DND-41 (cell line): ENCODE measurements at regions not wholly inside any gene's neighbourhood (a gene's known extent, or its start where the extent isn't known, plus 50 kb on each side); places are given as distances from the start of the nearest gene placed in this dataset.

Source experiments
- ATAC-seq: fragments of 200-7000 bp; cut with Tn5 transposase; 3 replicates; pipeline ENCODE4 v1.9.1; 2021; ENCODE audit warnings: low read depth; ENCODE audit not compliant: insufficient read depth
- DNase-seq: peaks from one replicate; pipeline ENCODE4 v3.0.0-alpha.2; 2020
- H2AFZ ChIP-seq: 2 replicates; pipeline ENCODE4 v1.6.0; 2012; ENCODE audit warnings: low read depth, low read length
- H3K27ac ChIP-seq: 2 replicates; pipeline ENCODE4 v1.5.1; 2012; ENCODE audit warnings: low read length, inconsistent platforms
- H3K27me3 ChIP-seq: fragments of 200-600 bp; sonication (generic); 2 replicates; pipeline ENCODE4 v1.6.0; 2012; ENCODE audit warnings: low read length, mild to moderate bottlenecking, inconsistent platforms; ENCODE audit not compliant: insufficient read depth, poor library complexity
- H3K36me3 ChIP-seq: 2 replicates; pipeline ENCODE4 v1.5.1; 2012; ENCODE audit warnings: low read length, inconsistent platforms; ENCODE audit not compliant: insufficient read depth
- H3K4me1 ChIP-seq: 2 replicates; pipeline ENCODE4 v1.5.1; 2012; ENCODE audit warnings: mild to moderate bottlenecking, low read length; ENCODE audit not compliant: insufficient read depth
- H3K4me2 ChIP-seq: 2 replicates; pipeline ENCODE4 v1.6.0; 2012; ENCODE audit warnings: mild to moderate bottlenecking, moderate library complexity, low read length, inconsistent platforms; ENCODE audit not compliant: insufficient read depth
- H3K4me3 ChIP-seq, 2 experiments: fragments of 200-600 bp in 1 of 2; shearing (Covaris generic) in 1 of 2; 2 replicates each; pipeline ENCODE4 v1.5.1; 2012 to 2016; ENCODE audit warnings: inconsistent platforms in 2 of 2, low read length in 2 of 2, mild to moderate bottlenecking in 2 of 2, low read depth in 1 of 2, moderate library complexity in 1 of 2
- H3K79me2 ChIP-seq: 2 replicates; pipeline ENCODE4 v1.6.0; 2012; ENCODE audit warnings: low read length, inconsistent platforms; ENCODE audit not compliant: insufficient read depth
- H3K9ac ChIP-seq: 2 replicates; pipeline ENCODE4 v1.6.0; 2012; ENCODE audit warnings: low read depth, mild to moderate bottlenecking, inconsistent platforms, low read length, moderate library complexity
- H3K9me3 ChIP-seq: 2 replicates; pipeline ENCODE4 v1.5.1; 2012; ENCODE audit warnings: low read length, moderate library complexity, mild to moderate bottlenecking, inconsistent platforms; ENCODE audit not compliant: insufficient read depth, severe bottlenecking
- H4K20me1 ChIP-seq: 2 replicates; pipeline ENCODE4 v1.6.0; 2012; ENCODE audit warnings: low read length; ENCODE audit not compliant: insufficient read depth
- EZH2 ChIP-seq: IDR thresholded peaks from 3 replicates; pipeline ENCODE4 v1.6.1; 2012; ENCODE audit warnings: borderline replicate concordance, low read depth, mild to moderate bottlenecking, moderate library complexity, low read length, inconsistent platforms; ENCODE audit not compliant: severe bottlenecking
- TF ChIP-seq, protein P1 (sequence below): IDR thresholded peaks from 2 replicates; pipeline ENCODE4 v1.5.1; 2012; ENCODE audit warnings: borderline replicate concordance, low read length, moderate library complexity, mild to moderate bottlenecking; ENCODE audit not compliant: poor library complexity, severe bottlenecking; ENCODE audit errors: extremely low read depth

DNA sequence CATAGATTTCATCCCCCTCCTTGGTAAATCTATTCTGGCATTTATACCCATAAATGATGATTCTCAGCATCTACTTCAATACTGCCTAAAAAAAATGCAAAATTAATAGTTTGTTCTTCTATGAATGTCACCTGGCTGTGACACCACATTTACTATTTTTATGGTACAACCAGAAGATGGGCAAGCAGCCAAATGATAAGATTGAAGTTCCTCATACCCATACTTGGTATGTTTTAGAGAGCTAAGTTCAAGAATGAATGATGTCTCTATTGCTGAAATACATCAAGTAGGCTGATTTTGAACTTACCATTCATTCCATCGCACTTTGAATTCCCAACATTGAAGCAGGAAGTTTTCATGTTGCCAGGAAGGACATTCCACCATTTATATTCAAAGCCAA, 134.2 kb downstream of the ELAPOR2 start:
- no peak overlapping the region for H3K27ac ChIP-seq
- no peak overlapping the region for H3K4me3 ChIP-seq
- no peak for TF ChIP-seq EZH2
- TF ChIP-seq, protein P1, sequence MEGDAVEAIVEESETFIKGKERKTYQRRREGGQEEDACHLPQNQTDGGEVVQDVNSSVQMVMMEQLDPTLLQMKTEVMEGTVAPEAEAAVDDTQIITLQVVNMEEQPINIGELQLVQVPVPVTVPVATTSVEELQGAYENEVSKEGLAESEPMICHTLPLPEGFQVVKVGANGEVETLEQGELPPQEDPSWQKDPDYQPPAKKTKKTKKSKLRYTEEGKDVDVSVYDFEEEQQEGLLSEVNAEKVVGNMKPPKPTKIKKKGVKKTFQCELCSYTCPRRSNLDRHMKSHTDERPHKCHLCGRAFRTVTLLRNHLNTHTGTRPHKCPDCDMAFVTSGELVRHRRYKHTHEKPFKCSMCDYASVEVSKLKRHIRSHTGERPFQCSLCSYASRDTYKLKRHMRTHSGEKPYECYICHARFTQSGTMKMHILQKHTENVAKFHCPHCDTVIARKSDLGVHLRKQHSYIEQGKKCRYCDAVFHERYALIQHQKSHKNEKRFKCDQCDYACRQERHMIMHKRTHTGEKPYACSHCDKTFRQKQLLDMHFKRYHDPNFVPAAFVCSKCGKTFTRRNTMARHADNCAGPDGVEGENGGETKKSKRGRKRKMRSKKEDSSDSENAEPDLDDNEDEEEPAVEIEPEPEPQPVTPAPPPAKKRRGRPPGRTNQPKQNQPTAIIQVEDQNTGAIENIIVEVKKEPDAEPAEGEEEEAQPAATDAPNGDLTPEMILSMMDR: no peak
- no peak for ATAC-seq
- no peaks in the 10 kb centered on the region for H3K79me2 ChIP-seq
- H3K9ac ChIP-seq: no peak overlapping the region
- H2AFZ ChIP-seq: no peak overlapping the region
- no peak for DNase-seq
- H3K4me2 ChIP-seq: no peak overlapping the region
- no peaks in the 10 kb centered on the region for H3K36me3 ChIP-seq
- H3K27me3 ChIP-seq: peaks cover 9% of the 10 kb centered on the region
- H4K20me1 ChIP-seq: no peaks in the 10 kb centered on the region
- no peaks in the 10 kb centered on the region for H3K4me1 ChIP-seq
- no peaks in the 10 kb centered on the region for H3K9me3 ChIP-seq

DNA sequence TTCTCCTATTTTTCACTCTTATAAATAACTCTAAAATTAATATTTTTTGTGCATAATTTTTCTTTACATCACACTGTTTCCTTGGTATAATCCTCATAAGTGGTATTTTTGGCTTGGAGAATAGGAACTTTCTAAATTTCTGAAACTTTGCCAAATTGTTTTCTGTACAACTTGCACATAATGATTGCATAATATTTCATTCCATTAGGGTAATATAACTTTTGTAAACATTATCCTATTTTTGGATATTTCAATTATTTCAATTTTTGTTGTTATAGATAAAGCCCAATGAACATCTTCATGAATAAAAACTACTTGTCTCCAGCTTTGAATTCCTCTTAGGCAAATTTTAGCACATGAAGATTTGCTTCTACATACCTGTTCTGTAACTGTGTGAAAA, 135.9 kb downstream of the ELAPOR2 start:
- ATAC-seq: no peak

DNA sequence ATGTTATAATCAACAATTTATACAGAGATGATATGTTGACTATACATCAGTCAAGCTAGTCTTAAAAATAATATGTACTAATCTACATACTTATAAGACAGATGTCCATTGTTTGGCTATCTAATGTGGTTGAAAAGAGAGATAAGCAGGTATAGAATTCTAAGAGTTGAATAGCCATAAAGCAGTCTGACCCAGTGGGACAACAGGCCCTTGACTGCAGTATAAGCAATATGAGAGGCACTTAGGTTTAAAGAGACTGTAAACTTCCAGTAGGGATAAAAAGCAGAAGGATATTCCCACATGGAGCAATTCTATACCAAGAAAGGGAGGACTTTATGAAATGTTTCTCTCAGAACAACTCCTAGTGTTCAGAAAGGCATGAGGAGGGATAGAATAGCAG, 139.3 kb downstream of the ELAPOR2 start:
- ATAC-seq (no peak), DNase-seq (no peak)
- Histone ChIP-seq H3K4me1 (no peaks in the 10 kb centered on the region), H3K27ac (no peak overlapping the region), H3K4me2 (no peak overlapping the region), H3K4me3 (no peak overlapping the region), H3K36me3 (no peaks in the 10 kb centered on the region), H3K9ac (no peak overlapping the region), H4K20me1 (no peaks in the 10 kb centered on the region), H2AFZ (no peak overlapping the region), H3K79me2 (no peaks in the 10 kb centered on the region), H3K9me3 (no peaks in the 10 kb centered on the region), H3K27me3 (peaks cover 8% of the 10 kb centered on the region)
- TF ChIP-seq EZH2: no peak
- TF ChIP-seq, protein P1: no peak

More for the DNA sequence above, 135.9 kb downstream of the ELAPOR2 start:
- no peaks in the 10 kb centered on the region for H4K20me1 ChIP-seq
- H3K27ac ChIP-seq: no peak overlapping the region
- no peak overlapping the region for H3K4me2 ChIP-seq
- no peak overlapping the region for H3K4me3 ChIP-seq
- no peak for DNase-seq
- H3K9ac ChIP-seq: no peak overlapping the region
- no peak overlapping the region for H2AFZ ChIP-seq
- no peaks in the 10 kb centered on the region for H3K9me3 ChIP-seq
- peaks cover 13% of the 10 kb centered on the region for H3K27me3 ChIP-seq
- TF ChIP-seq, protein P1: no peak
- TF ChIP-seq EZH2: no peak
- H3K36me3 ChIP-seq: no peaks in the 10 kb centered on the region
- H3K4me1 ChIP-seq: no peaks in the 10 kb centered on the region
- H3K79me2 ChIP-seq: no peaks in the 10 kb centered on the region

DNA sequence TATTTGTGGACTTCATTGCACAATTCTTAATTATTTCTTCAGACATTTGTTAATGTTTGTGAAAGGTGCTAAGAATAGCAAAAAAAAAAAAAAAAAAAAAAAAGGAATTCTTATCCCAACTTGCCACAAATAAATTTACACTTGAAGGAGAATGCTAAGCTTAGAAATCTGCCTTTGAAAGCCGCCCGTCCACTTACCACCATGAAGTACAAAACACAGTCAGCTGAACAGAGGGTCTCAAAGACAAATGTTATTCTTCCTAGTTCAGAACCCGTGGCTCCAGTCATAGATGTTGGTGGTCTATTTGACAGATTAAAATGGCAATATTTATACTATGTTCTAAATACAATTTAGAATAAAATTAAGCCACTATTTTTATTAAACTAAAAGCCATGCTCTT, 141.2 kb downstream of the ELAPOR2 start:
- ATAC-seq: no peak
- peaks cover 8% of the 10 kb centered on the region for H3K27me3 ChIP-seq
- H3K79me2 ChIP-seq: no peaks in the 10 kb centered on the region
- no peak overlapping the region for H3K27ac ChIP-seq
- no peak for DNase-seq
- H3K36me3 ChIP-seq: no peaks in the 10 kb centered on the region
- TF ChIP-seq, protein P1: no peak
- TF ChIP-seq EZH2: no peak
- no peaks in the 10 kb centered on the region for H3K4me1 ChIP-seq
- no peak overlapping the region for H3K4me3 ChIP-seq
- H3K9ac ChIP-seq: no peak overlapping the region
- H4K20me1 ChIP-seq: no peaks in the 10 kb centered on the region
- no peaks in the 10 kb centered on the region for H3K9me3 ChIP-seq
- H3K4me2 ChIP-seq: no peak overlapping the region
- no peak overlapping the region for H2AFZ ChIP-seq
